Endodermal cell (in vitro differentiated cells): ENCODE measurements at regions not wholly inside any gene's neighbourhood (a gene's known extent, or its start where the extent isn't known, plus 50 kb on each side); places are given as distances from the start of the nearest gene placed in this dataset.

Experiments used
- DNase-seq: peaks from one replicate; pipeline ENCODE4 v3.0.0-alpha.2; 2017
- H3K27ac ChIP-seq: 2 replicates; pipeline ENCODE4 v1.5.1; 2013; ENCODE audit warnings: mild to moderate bottlenecking, low read depth, low read length, moderate library complexity
- H3K27me3 ChIP-seq: 2 replicates; pipeline ENCODE4 v1.6.1; 2013; ENCODE audit warnings: mild to moderate bottlenecking, low read length, moderate library complexity; ENCODE audit not compliant: insufficient read depth, control insufficient read depth, poor library complexity, severe bottlenecking
- H3K36me3 ChIP-seq: 2 replicates; pipeline ENCODE4 v1.7.0; 2013; ENCODE audit warnings: mild to moderate bottlenecking, low read length, moderate library complexity; ENCODE audit not compliant: control insufficient read depth, insufficient read depth
- H3K4me1 ChIP-seq: one replicate; pipeline ENCODE4 v1.7.0; 2013; ENCODE audit warnings: low read length; ENCODE audit not compliant: control insufficient read depth, insufficient read depth
- H3K4me3 ChIP-seq: 2 replicates; pipeline ENCODE4 v1.5.1; 2013; ENCODE audit warnings: mild to moderate bottlenecking, low read length, moderate library complexity
- H3K9ac ChIP-seq: 2 replicates; pipeline ENCODE4 v1.6.1; 2013; ENCODE audit warnings: mild to moderate bottlenecking, low read length, moderate library complexity; ENCODE audit not compliant: poor library complexity, severe bottlenecking; ENCODE audit errors: extremely low read depth
- H3K9me3 ChIP-seq: 2 replicates; pipeline ENCODE4 v1.6.1; 2013; ENCODE audit warnings: mild to moderate bottlenecking, low read length, moderate library complexity; ENCODE audit not compliant: control insufficient read depth
- H3K27ac Mint-ChIP-seq: 2 replicates; pipeline ENCODE4 v1.8.0; 2020; ENCODE audit warnings: mixed read lengths
- H3K27me3 Mint-ChIP-seq: 2 replicates; pipeline ENCODE4 v1.8.0; 2021; ENCODE audit warnings: mild to moderate bottlenecking, mixed read lengths; ENCODE audit not compliant: insufficient read depth
- H3K36me3 Mint-ChIP-seq: 2 replicates; pipeline ENCODE4 v1.8.0; 2020; ENCODE audit warnings: low read depth, mixed read lengths
- H3K4me1 Mint-ChIP-seq: 2 replicates; pipeline ENCODE4 v1.8.0; 2020; ENCODE audit warnings: mixed read lengths
- H3K4me3 Mint-ChIP-seq: 2 replicates; pipeline ENCODE4 v1.8.0; 2020; ENCODE audit warnings: mild to moderate bottlenecking, moderate library complexity, mixed read lengths
- H3K9me3 Mint-ChIP-seq: 2 replicates; pipeline ENCODE4 v1.8.0; 2020; ENCODE audit warnings: mild to moderate bottlenecking, mixed read lengths
- WGBS, 2 experiments: methylation state at CpG; one replicate each; pipeline versions ENCODE4 v1.1.5 to v1.1.7; 2013; ENCODE audit warnings: missing lambda C conversion rate in 2 of 2, mixed read lengths in 1 of 2; ENCODE audit not compliant: insufficient coverage in 1 of 2, insufficient read length in 1 of 2; 5-methylcytosine and 5-hydroxymethylcytosine counted together
- TF ChIP-seq, protein P1 (sequence below): fragments of 200-600 bp; sonication (generic); conservative IDR thresholded peaks from 2 replicates; pipeline ENCODE4 v1.5.0; 2021; ENCODE audit warnings: antibody characterized with exemption, mild to moderate bottlenecking

- Mint-ChIP-seq H3K27me3 (no peaks in the 10 kb centered on the region), H3K9me3 (no peaks in the 10 kb centered on the region), H3K4me3 (no peak overlapping the region), H3K27ac (no peak overlapping the region), H3K4me1 (peaks cover 5% of the 10 kb centered on the region), H3K36me3 (no peaks in the 10 kb centered on the region)
- TF ChIP-seq, protein P1, sequence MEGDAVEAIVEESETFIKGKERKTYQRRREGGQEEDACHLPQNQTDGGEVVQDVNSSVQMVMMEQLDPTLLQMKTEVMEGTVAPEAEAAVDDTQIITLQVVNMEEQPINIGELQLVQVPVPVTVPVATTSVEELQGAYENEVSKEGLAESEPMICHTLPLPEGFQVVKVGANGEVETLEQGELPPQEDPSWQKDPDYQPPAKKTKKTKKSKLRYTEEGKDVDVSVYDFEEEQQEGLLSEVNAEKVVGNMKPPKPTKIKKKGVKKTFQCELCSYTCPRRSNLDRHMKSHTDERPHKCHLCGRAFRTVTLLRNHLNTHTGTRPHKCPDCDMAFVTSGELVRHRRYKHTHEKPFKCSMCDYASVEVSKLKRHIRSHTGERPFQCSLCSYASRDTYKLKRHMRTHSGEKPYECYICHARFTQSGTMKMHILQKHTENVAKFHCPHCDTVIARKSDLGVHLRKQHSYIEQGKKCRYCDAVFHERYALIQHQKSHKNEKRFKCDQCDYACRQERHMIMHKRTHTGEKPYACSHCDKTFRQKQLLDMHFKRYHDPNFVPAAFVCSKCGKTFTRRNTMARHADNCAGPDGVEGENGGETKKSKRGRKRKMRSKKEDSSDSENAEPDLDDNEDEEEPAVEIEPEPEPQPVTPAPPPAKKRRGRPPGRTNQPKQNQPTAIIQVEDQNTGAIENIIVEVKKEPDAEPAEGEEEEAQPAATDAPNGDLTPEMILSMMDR: no peak
- Histone ChIP-seq H3K4me3 (no peak overlapping the region), H3K4me1 (no peaks in the 10 kb centered on the region), H3K27me3 (no peaks in the 10 kb centered on the region), H3K27ac (no peak overlapping the region), H3K9me3 (no peaks in the 10 kb centered on the region), H3K36me3 (no peaks in the 10 kb centered on the region), H3K9ac (no peak overlapping the region)
- DNase-seq: no peak
- WGBS, 2 experiments: 100% methylated on average over 1 of the region's 1 CpG; no CpG with 5 or more reads in 1 of the 2 experiments
These were observed 82.2 kb downstream of the ZNF330 start for GRCh38 chr4:141302924-141303323.

DNA sequence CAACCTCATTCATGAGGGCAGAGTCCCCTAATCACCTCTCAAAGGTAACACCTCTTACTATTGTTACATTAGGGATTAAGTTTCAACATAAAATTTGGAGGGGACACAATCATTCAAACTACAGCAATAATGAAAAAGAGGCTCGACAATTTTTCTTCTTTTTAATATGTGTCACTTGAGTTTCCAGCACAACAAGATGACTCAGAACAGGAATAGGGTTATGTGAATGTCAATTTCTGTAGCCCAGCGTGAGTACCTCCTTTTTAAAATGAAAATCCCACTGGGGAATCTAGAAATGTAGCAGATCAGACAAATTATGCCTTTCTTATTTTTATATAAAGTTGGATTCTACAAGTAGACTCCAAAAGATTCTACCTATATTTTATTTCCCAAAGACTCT is 83.7 kb downstream of the ZNF330 start:
- TF ChIP-seq, protein P1: no peak
- Histone ChIP-seq H3K4me3 (no peak overlapping the region), H3K27ac (no peak overlapping the region), H3K9me3 (no peaks in the 10 kb centered on the region), H3K27me3 (no peaks in the 10 kb centered on the region), H3K4me1 (no peaks in the 10 kb centered on the region), H3K36me3 (no peaks in the 10 kb centered on the region), H3K9ac (no peak overlapping the region)
- DNase-seq: no peak
- WGBS, 2 experiments: 100% methylated on average over 1 to 2 of the region's 2 CpGs
- H3K4me1 Mint-ChIP-seq: peaks cover 5% of the 10 kb centered on the region
- no peaks in the 10 kb centered on the region for H3K27me3 Mint-ChIP-seq
- no peak overlapping the region for H3K4me3 Mint-ChIP-seq
- H3K27ac Mint-ChIP-seq: no peak overlapping the region
- no peaks in the 10 kb centered on the region for H3K9me3 Mint-ChIP-seq
- no peaks in the 10 kb centered on the region for H3K36me3 Mint-ChIP-seq

DNA sequence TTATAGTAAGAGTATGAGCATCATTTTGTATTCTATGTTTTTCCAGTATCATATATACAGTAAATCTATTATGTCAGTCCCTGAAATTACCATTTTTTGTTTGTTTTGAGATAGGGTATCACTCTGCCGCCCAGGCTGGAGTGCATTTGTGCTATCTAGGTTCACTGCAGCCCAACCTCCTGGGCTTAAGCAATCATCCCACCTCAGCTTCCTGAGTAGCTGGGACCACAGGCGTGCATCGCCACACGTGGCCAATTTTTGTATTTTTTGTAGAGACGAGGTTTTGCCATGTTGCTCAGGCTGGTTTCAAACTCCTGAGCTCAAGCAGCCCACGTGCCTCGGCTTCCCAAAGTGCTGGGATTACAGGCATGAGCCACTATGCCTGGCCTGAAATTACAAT is 85.6 kb downstream of the ZNF330 start:
- H3K4me1 ChIP-seq: no peaks in the 10 kb centered on the region
- no peak overlapping the region for H3K9ac ChIP-seq
- WGBS, 2 experiments: 90% methylated on average over 4 to 7 of the region's 7 CpGs
- Mint-ChIP-seq H3K4me1 (peaks cover 5% of the 10 kb centered on the region), H3K27ac (no peak overlapping the region), H3K9me3 (no peaks in the 10 kb centered on the region), H3K27me3 (no peaks in the 10 kb centered on the region), H3K4me3 (no peak overlapping the region), H3K36me3 (no peaks in the 10 kb centered on the region)
- no peaks in the 10 kb centered on the region for H3K36me3 ChIP-seq
- no peaks in the 10 kb centered on the region for H3K9me3 ChIP-seq
- TF ChIP-seq, protein P1: no peak
- no peak overlapping the region for H3K4me3 ChIP-seq
- no peak overlapping the region for H3K27ac ChIP-seq
- no peak for DNase-seq
- H3K27me3 ChIP-seq: no peaks in the 10 kb centered on the region
